Stimulated activated CD4-positive, alpha-beta T cell treated with anti-CD3 and anti-CD28 coated beads, Interleukin-1b, Interleukin-23, amount 100 ng/mL, for 1 hour (primary cell): ENCODE measurements at regions not wholly inside any gene's neighbourhood (a gene's known extent, or its start where the extent isn't known, plus 50 kb on each side); places are given as distances from the start of the nearest gene placed in this dataset.
"Not testable (repeated sequence)": the region's sequence is repeated elsewhere in the genome, so short reads cannot be mapped to it uniquely, and the experiment has no call there.

ENCODE experiments used
- DNase-seq, 2 donors: peaks; one replicate each; pipeline ENCODE4 v3.0.0-alpha.2; 2020; ENCODE audit warnings: low read depth in 2 of 2

DNA sequence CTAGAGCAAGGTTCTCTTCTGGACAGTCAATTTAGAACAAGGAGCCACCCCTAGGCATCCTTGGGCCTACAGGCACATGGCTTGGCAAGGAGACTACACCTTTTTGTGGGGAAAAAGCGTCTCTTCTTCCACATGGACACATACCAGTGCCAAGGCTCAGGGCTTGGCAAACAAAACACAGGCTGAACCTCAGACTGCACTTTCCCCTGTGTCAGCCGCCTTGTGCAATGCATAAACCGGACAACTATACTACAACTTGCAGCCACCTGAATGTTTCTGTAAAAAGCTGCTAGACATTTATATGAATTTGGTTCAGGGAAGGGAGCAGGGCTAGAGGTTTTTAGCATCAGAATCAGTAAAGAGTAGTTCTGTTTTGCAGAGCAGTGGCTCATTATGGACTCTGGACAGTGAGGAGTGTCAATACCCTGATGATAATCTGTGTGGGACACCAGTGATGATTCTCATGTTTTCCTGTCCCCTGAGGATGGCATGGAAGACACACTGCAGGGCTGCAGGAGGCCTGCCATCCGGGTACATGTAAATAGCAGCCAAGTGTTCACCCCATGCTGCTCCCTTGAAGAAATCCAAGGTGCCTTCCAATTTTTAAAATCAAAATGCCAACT lies 118.9 kb downstream of the GATA3 start:
- DNase-seq: no peak

DNA sequence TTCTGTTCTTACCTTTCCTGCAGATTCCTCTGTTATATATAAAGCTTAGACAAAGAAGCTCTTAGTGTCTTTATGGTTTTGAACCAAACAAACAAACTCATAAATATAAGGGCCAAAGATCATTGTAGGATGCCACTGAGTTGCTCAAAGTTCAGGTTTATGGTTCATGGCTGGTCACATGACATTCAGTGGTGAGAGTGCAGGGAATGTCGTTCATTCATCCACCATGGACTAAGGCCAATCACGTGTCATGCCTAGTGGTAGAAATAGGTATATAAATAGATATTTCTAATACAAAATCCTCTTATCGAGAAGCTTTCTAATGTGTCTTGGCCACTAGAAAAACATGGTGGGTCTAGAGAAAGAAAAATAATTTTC lies 119.4 kb downstream of the GATA3 start:
- DNase-seq: no peak

GRCh38 chr10:8174762-8175161 lies 120.3 kb downstream of the GATA3 start:
- DNase-seq: no peak

- DNase-seq: not testable (repeated sequence)
Observed at GRCh38 chr10:8177526-8177925, 123.0 kb downstream of the GATA3 start.

- DNase-seq: not testable (repeated sequence)
Observed at GRCh38 chr10:8179773-8180172, 125.3 kb downstream of the GATA3 start.

DNA sequence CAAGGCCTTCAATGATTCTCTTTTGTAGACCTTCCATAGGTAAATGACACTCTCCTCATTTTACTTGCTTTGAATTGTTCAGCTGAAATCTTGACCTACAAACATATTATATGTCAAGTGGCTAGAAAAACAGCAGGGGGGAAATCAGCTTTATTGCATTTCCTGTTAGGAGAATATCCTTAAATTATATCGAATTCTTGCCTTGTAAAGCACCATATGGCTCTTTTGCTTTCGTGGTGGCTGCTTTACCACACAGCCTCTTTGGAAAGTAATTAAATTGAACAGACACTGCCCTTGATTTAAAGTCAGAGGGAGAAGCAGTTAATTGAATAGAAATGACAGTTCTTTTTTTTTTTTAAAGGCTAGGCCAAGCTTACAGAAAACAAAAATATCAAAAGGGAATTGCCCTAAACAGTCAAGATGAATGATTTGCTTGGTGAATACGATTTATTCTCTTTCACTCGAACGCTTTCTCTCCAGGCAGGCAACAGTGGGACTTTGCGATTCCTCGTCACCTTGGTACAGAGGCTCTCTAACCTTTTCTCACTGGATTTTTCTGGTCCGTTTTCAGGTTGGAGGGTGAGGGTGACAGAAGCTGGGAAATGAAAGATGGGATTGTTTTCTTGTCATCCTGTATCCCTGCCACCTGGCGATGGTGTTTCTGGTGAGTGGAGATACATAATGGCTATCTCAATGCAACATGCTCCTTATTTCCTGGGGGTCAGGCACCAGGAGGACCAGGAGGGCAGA lies 126.0 kb downstream of the GATA3 start:
- DNase-seq: no peak

DNA sequence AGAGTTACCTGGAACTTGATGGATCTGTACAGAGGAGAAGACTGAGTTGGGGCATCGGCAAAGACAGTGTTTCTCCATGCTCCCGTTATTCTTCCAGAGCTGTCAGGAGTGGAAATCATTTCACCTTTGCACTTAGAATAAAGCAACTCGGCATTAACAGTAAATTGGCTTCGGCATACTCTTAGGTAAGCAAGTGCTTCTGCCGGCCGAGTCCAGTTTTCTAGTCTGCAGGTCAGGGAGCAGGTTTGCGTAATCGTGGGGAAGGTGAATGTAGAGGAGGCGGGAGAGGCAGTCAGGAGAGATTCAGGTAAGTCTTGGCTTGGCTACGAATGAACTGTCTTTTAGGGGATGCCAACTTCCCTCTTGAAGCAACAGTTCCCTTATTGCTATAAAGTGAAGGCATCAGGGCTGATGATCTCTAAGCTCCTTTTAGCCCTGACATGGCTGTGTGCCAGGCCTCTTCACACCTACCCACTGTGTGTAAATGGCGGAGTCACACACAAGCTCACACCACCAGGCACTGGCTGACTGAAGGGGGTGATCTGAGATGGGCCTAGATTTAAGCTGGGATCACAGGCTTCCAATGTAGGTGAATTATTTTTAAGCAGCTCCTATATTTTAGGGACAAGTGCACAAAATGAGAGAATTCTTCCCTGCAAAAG lies 127.1 kb downstream of the GATA3 start:
- DNase-seq: no peak

DNA sequence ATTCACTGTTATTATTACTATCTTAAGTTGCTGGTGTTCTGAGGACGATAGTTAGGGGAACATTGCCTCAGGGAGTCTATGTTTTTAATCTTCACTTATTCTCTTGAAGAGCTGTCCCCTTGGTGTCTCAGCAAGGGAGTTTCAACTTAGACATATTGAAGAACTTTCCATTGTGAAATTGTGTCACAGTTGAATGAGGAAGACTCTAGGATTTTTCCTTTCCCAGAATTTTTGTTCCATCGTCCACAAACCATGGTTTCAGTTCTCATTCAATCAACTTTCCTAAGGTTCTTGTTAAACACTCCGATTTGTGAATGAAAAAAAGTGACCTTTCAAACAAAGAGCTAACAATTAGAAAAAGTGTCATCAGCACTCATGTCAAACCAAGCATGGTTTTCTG lies 128.3 kb downstream of the GATA3 start:
- no peak for DNase-seq

- DNase-seq: peak in 1 of 2 donors; percentile 9
Observed at GRCh38 chr10:8183241-8183704, 128.8 kb downstream of the GATA3 start.

DNA sequence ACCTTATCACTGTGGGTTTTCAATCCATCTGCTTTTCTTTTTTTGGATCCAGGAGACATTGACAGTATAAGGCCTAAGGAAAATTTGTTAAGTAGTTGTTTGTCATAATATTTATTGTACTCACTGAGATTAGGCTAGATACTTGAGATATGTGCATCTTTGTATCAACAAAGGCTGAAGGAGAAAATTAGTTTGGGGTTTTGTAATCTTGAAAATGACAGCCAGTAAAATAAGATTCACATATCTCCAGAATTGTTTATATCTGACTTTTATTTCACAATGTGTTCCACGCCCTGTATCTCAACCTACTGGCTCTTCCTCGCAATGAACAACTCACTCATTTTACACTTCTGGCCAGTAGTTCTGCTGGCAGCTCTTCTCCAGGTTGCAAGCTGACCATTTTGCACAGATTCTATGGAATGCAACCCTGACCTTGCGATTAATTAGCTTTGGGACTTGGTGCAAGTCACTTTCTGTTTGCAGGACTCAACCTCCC lies 132.7 kb downstream of the GATA3 start:
- DNase-seq: no peak

- no peak for DNase-seq
Observed at GRCh38 chr10:8189458-8189857, 135.0 kb downstream of the GATA3 start.

GRCh38 chr10:8192301-8192700 lies 137.8 kb downstream of the GATA3 start:
- no peak for DNase-seq

GRCh38 chr10:8193546-8193945 lies 139.1 kb downstream of the GATA3 start:
- no peak for DNase-seq

DNA sequence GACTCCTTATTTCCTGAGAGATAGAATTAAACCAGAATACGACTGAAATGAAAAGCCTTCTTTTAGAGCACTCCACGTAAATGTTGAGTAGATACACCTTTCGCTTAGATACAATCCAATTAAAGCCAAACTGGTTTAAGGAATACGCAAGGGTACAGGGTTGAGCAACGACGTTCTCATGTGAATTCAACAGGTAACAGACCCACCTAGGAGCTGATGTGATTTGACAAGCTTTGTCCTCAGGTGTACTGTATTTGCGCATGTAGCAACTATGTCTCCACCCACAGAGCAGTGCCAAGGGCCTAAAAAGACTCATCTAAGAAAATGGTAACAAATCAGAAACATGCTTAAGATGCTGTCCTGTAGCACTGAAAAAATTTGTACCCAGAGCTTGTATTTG lies 139.6 kb downstream of the GATA3 start:
- no peak for DNase-seq

DNA sequence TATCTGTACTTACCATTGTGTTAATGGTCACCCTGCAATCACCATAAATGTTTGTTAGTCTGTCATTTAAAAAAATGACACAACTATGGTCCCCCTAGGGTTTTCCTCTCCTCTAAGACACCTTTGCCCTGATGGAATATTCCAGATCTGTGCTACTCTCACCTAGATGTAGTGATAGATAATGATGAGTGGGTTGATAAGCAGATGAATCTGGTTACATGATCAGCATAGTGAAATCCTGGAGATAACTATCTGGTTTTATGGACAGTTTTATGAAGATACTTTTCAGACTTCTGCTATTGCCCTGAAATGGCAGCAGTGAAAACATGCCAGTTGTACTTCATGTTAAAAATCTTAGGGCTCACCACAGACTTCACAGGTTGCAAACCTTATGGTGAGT lies 152.4 kb downstream of the GATA3 start:
- DNase-seq: no peak

GRCh38 chr10:8211631-8212030 lies 157.1 kb downstream of the GATA3 start:
- DNase-seq: no peak

DNA sequence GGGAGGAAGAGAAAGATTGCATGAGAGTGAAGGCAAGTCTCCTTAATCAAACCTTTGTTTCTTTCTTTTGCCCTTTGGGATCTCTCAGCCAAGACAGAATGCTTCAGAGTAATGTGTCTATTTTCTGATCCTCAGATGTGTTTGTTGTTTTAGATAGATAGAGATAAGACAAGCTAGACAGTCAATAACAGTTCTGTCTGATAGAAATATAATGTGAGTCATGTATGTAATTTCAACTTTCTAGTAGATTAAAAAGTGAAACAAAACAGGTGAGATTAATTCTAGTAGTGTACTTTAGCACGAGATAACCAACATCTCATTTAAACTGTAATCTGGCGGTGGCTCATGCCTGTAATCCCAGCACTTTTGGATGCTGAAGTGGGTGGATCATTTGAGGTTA lies 159.2 kb downstream of the GATA3 start:
- no peak for DNase-seq

GRCh38 chr10:8214587-8214986 lies 160.1 kb downstream of the GATA3 start:
- DNase-seq: no peak

- DNase-seq: no peak
Observed at GRCh38 chr10:8216893-8217292, 162.4 kb downstream of the GATA3 start.

DNA sequence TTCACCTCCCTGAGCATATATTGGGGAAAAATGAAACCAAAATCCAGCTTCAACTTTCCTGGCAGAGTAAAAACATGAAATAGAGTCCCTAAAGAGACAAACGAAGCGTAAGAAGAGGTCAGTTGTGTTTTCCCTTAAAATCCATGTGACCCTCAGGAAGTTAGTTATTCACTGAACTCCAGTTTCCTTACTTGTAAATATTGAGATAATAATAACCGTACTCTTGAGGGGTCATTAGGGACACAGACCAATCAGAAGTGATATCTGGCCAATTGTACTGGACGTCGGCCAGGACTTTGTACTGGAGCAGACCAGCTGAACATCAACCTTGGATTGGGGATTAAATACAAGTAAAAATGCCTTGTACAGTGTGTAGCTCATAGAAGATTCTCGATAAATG lies 167.0 kb downstream of the GATA3 start:
- DNase-seq: no peak

GRCh38 chr10:8224591-8224990 lies 170.1 kb downstream of the GATA3 start:
- DNase-seq: no peak

GRCh38 chr10:8225187-8225586 lies 170.7 kb downstream of the GATA3 start:
- no peak for DNase-seq

- DNase-seq: no peak
Observed at GRCh38 chr10:8227246-8227645, 172.8 kb downstream of the GATA3 start.
